COR-L47 (cell line): ENCODE measurements at regions not wholly inside any gene's neighbourhood (a gene's known extent, or its start where the extent isn't known, plus 50 kb on each side); places are given as distances from the start of the nearest gene placed in this dataset.

Source experiments
- DNase-seq: peaks from one replicate; lab custom pipeline; 2025; lab: John Stamatoyannopoulos, UW

- no peak for DNase-seq
These were observed 90.1 kb downstream of the ERCC5 start for GRCh38 chr13:102935896-102936321.

GRCh38 chr13:102933523-102933922 lies 87.7 kb downstream of the ERCC5 start:
- DNase-seq = no peak

GRCh38 chr13:102933122-102933521 lies 87.3 kb downstream of the ERCC5 start:
- no peak for DNase-seq

GRCh38 chr13:102932331-102932730 lies 86.5 kb downstream of the ERCC5 start:
- no peak for DNase-seq

- no peak for DNase-seq
These were observed 84.7 kb downstream of the ERCC5 start for GRCh38 chr13:102930566-102930965.

GRCh38 chr13:102928941-102929675 lies 83.3 kb downstream of the ERCC5 start:
- DNase-seq = no peak
